Vagina (tissue), 2 donors: ENCODE measurements at regions not wholly inside any gene's neighbourhood (a gene's known extent, or its start where the extent isn't known, plus 50 kb on each side); places are given as distances from the start of the nearest gene placed in this dataset.

Experiments
- POLR2A ChIP-seq, 2 donors: fragments of 450-650 bp; IDR thresholded peaks; one replicate each; pipeline ENCODE4 v1.6.1; 2017; ENCODE audit warnings: antibody characterized with exemption in 2 of 2, mild to moderate bottlenecking in 2 of 2, moderate library complexity in 2 of 2
- POLR2AphosphoS5 ChIP-seq, 2 donors: sonication (generic); formaldehyde crosslinking; IDR thresholded peaks; one replicate each; pipeline ENCODE4 v1.9.0; 2017; ENCODE audit warnings: antibody characterized with exemption in 2 of 2, mild to moderate bottlenecking in 2 of 2, low read depth in 1 of 2; ENCODE audit not compliant: insufficient read depth in 1 of 2
- TF ChIP-seq, protein P1 (sequence below), 3 experiments: fragments of 450-650 bp in 2 of 3; fragments of 200-600 bp in 1 of 3; sonication (generic) in 1 of 3; IDR thresholded peaks; one replicate each; pipeline ENCODE4 v1.5.1; 2017 to 2019; ENCODE audit warnings: antibody characterized with exemption in 3 of 3, mild to moderate bottlenecking in 2 of 3, moderate library complexity in 2 of 3

DNA sequence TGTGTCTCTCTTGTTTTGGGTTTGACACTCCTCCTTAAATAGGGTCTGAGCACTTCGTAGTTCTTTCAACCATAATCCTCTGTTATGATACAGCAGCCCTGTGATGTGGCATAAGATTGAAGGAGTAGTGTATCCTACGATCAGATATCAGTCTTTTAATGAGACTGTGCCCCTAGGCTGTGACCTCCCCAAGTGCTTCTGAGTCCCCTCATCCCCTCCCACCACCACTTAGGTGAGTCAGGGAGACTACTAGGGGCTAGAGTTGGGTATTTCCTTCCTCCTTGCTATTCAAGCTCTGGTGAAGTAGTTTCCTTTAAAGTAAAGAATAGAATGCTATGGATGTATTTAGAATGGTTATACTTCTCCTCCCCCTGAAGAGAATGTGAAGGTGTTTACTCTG, 637.2 kb upstream of the GRAMD2B start:
- TF ChIP-seq, protein P1, sequence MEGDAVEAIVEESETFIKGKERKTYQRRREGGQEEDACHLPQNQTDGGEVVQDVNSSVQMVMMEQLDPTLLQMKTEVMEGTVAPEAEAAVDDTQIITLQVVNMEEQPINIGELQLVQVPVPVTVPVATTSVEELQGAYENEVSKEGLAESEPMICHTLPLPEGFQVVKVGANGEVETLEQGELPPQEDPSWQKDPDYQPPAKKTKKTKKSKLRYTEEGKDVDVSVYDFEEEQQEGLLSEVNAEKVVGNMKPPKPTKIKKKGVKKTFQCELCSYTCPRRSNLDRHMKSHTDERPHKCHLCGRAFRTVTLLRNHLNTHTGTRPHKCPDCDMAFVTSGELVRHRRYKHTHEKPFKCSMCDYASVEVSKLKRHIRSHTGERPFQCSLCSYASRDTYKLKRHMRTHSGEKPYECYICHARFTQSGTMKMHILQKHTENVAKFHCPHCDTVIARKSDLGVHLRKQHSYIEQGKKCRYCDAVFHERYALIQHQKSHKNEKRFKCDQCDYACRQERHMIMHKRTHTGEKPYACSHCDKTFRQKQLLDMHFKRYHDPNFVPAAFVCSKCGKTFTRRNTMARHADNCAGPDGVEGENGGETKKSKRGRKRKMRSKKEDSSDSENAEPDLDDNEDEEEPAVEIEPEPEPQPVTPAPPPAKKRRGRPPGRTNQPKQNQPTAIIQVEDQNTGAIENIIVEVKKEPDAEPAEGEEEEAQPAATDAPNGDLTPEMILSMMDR (IDR thresholded peaks at IDR 0.05): no peak
- no peak for TF ChIP-seq POLR2AphosphoS5 (IDR thresholded peaks at IDR 0.05; ENCODE audit: insufficient read depth in 1 of 2, low read depth in 1 of 2)
- no peak for TF ChIP-seq POLR2A (IDR thresholded peaks at IDR 0.05)
